ENCODE measurements at regions not wholly inside any gene's neighbourhood (a gene's known extent, or its start where the extent isn't known, plus 50 kb on each side); places are given as distances from the start of the nearest gene placed in this dataset.
"Not testable (repeated sequence)": the region's sequence is repeated elsewhere in the genome, so short reads cannot be mapped to it uniquely, and the experiment has no call there.

- Histone ChIP-seq H3K4me3 (no peak overlapping the region), H3K9me3 (no peaks in the 10 kb centered on the region), H3K4me1 (no peaks in the 10 kb centered on the region), H3K36me3 (no peaks in the 10 kb centered on the region), H3K27me3 (no peaks in the 10 kb centered on the region), H3K27ac (no peak overlapping the region)
- TF ChIP-seq CTCF (IDR thresholded peaks at IDR 0.05) = no peak
- TF ChIP-seq POLR2A (IDR thresholded peaks at IDR 0.05) = no peak
- no peak for TF ChIP-seq EP300 (IDR thresholded peaks at IDR 0.05)
- no peak for DNase-seq (ENCODE audit: low spot score in 2 of 2)
- 55 to 59% methylated on average over 6 of the region's 6 CpGs for WGBS, 2 donors
Observed at GRCh38 chr10:93225938-93226337, 152.2 kb downstream of the CYP26A1 start.

- Histone ChIP-seq H3K36me3 (no peaks in the 10 kb centered on the region), H3K4me3 (no peak overlapping the region), H3K27me3 (no peaks in the 10 kb centered on the region), H3K4me1 (no peaks in the 10 kb centered on the region), H3K27ac (no peak overlapping the region), H3K9me3 (no peaks in the 10 kb centered on the region)
- no peak for DNase-seq (ENCODE audit: low spot score in 2 of 2)
- WGBS, 2 donors = 61 to 63% methylated on average over 2 of the region's 2 CpGs
- TF ChIP-seq POLR2A (IDR thresholded peaks at IDR 0.05) = no peak
- no peak for TF ChIP-seq CTCF (IDR thresholded peaks at IDR 0.05)
- no peak for TF ChIP-seq EP300 (IDR thresholded peaks at IDR 0.05)
Observed at GRCh38 chr10:93226619-93227018, 152.9 kb downstream of the CYP26A1 start.

- H3K9me3 ChIP-seq; H3K4me3 ChIP-seq; H3K4me1 ChIP-seq; H3K36me3 ChIP-seq; H3K27ac ChIP-seq; DNase-seq (ENCODE audit: low spot score in 2 of 2); H3K27me3 ChIP-seq: not testable (repeated sequence)
- WGBS, 2 donors = 92 to 94% methylated on average over 6 to 7 of the region's 7 CpGs
Observed at GRCh38 chr10:93230596-93230995, 156.9 kb downstream of the CYP26A1 start.

GRCh38 chr10:93232159-93232558, 158.5 kb downstream of the CYP26A1 start:
- not testable (repeated sequence) for H3K4me1 ChIP-seq; H3K27me3 ChIP-seq; DNase-seq (ENCODE audit: low spot score in 2 of 2); H3K27ac ChIP-seq; H3K36me3 ChIP-seq; H3K4me3 ChIP-seq; H3K9me3 ChIP-seq
- WGBS, 2 donors = 68 to 90% methylated on average over 2 of the region's 2 CpGs

- not testable (repeated sequence) for H3K36me3 ChIP-seq; H3K4me3 ChIP-seq; DNase-seq (ENCODE audit: low spot score in 2 of 2); H3K4me1 ChIP-seq; H3K27me3 ChIP-seq; H3K27ac ChIP-seq; H3K9me3 ChIP-seq
- 88 to 96% methylated on average over 4 of the region's 4 CpGs for WGBS, 2 donors
Observed at GRCh38 chr10:93234940-93235339, 161.2 kb downstream of the CYP26A1 start.

- no peak for TF ChIP-seq CTCF (IDR thresholded peaks at IDR 0.05)
- no peak for TF ChIP-seq POLR2A (IDR thresholded peaks at IDR 0.05)
- no peak for TF ChIP-seq EP300 (IDR thresholded peaks at IDR 0.05)
- Histone ChIP-seq H3K4me1 (peaks cover 0 to 5% (median 0%) of the 10 kb centered on the region in 4 donors), H3K4me3 (no peak overlapping the region), H3K36me3 (no peaks in the 10 kb centered on the region), H3K9me3 (no peaks in the 10 kb centered on the region), H3K27ac (no peak overlapping the region), H3K27me3 (no peaks in the 10 kb centered on the region)
- no peak for DNase-seq (ENCODE audit: low spot score in 2 of 2)
- whole genome bisulfite sequencing, 2 donors = 40 to 56% methylated on average over 3 of the region's 3 CpGs
Observed at GRCh38 chr10:93235686-93236085, 162.0 kb downstream of the CYP26A1 start.

GRCh38 chr10:93236393-93237040, 162.8 kb downstream of the CYP26A1 start:
- DNase-seq (ENCODE audit: low spot score in 2 of 2) = no peak
- no peak for TF ChIP-seq EP300 (IDR thresholded peaks at IDR 0.05)
- TF ChIP-seq CTCF (IDR thresholded peaks at IDR 0.05) = no peak
- TF ChIP-seq POLR2A (IDR thresholded peaks at IDR 0.05) = no peak
- WGBS, 2 donors = 76 to 78% methylated on average over 4 of the region's 4 CpGs

More at GRCh38 chr10:93236393-93237040, 162.8 kb downstream of the CYP26A1 start:
- peaks cover 0 to 5% (median 0%) of the 10 kb centered on the region in 4 donors for H3K4me1 ChIP-seq
- H3K4me3 ChIP-seq = no peak overlapping the region
- no peaks in the 10 kb centered on the region for H3K27me3 ChIP-seq
- H3K27ac ChIP-seq = no peak overlapping the region
- no peaks in the 10 kb centered on the region for H3K36me3 ChIP-seq
- H3K9me3 ChIP-seq = no peaks in the 10 kb centered on the region

Data from tibial nerve (tissue), 4 donors.